Natural killer cell (primary cell): ENCODE measurements at regions not wholly inside any gene's neighbourhood (a gene's known extent, or its start where the extent isn't known, plus 50 kb on each side); places are given as distances from the start of the nearest gene placed in this dataset.

ENCODE experiments used
- ATAC-seq, 3 donors: fragments of 150-1000 bp in 2 of 3; fragments of 200-7000 bp in 1 of 3; cut with Tn5 transposase; 1 replicate in 1 of 3; 2 replicates in 2 of 3; pipeline ENCODE4 v1.10.0; 2021; ENCODE audit warnings: mild to moderate bottlenecking in 2 of 3, moderate library complexity in 2 of 3
- DNase-seq, 2 donors: peaks; one replicate each; pipeline versions ENCODE4 v3.0.0 to v3.0.0-alpha.2; 2013 to 2021; ENCODE audit warnings: mixed read lengths in 1 of 2
- H3K27ac ChIP-seq: one replicate; pipeline ENCODE4 v1.5.1; 2013; ENCODE audit warnings: mild to moderate bottlenecking, low read length
- H3K27me3 ChIP-seq: one replicate; pipeline ENCODE4 v1.6.1; 2013; ENCODE audit warnings: low read length; ENCODE audit not compliant: control insufficient read depth, insufficient read depth
- H3K36me3 ChIP-seq: one replicate; pipeline ENCODE4 v1.6.1; 2013; ENCODE audit warnings: low read length; ENCODE audit not compliant: control insufficient read depth, insufficient read depth
- H3K4me1 ChIP-seq: one replicate; pipeline ENCODE4 v1.6.1; 2013; ENCODE audit warnings: low read length; ENCODE audit not compliant: control insufficient read depth, insufficient read depth
- H3K4me3 ChIP-seq: one replicate; pipeline ENCODE4 v1.5.1; 2013; ENCODE audit warnings: low read length
- H3K9me3 ChIP-seq: one replicate; pipeline ENCODE4 v1.6.1; 2013; ENCODE audit warnings: low read length; ENCODE audit not compliant: control insufficient read depth, insufficient read depth
- H3K27ac Mint-ChIP-seq, 2 donors: one replicate each; pipeline ENCODE4 v1.8.0; 2022; ENCODE audit warnings: mild to moderate bottlenecking in 2 of 2, mixed read lengths in 2 of 2, moderate library complexity in 1 of 2
- H3K27me3 Mint-ChIP-seq, 2 donors: one replicate each; pipeline ENCODE4 v1.8.0; 2022; ENCODE audit warnings: low read depth in 2 of 2, mixed read lengths in 2 of 2
- H3K36me3 Mint-ChIP-seq: one replicate; pipeline ENCODE4 v1.8.0; 2022; ENCODE audit warnings: mixed read lengths
- H3K4me1 Mint-ChIP-seq, 2 donors: one replicate each; pipeline ENCODE4 v1.8.0; 2022; ENCODE audit warnings: mixed read lengths in 2 of 2
- H3K4me3 Mint-ChIP-seq: one replicate; pipeline ENCODE4 v1.8.0; 2022; ENCODE audit warnings: mild to moderate bottlenecking, moderate library complexity, mixed read lengths
- H3K9me3 Mint-ChIP-seq, 2 donors: one replicate each; pipeline ENCODE4 v1.8.0; 2022; ENCODE audit warnings: mixed read lengths in 2 of 2
- WGBS: methylation state at CpG from one replicate; pipeline ENCODE4 v1.1.7; 2013; ENCODE audit warnings: missing lambda C conversion rate; ENCODE audit not compliant: insufficient coverage; 5-methylcytosine and 5-hydroxymethylcytosine counted together
- intact Hi-C: fragments of 100-400 bp; cut with micrococcal nuclease; formaldehyde crosslinking; loops from one replicate; pipeline ENCODE4 v1.14.2; 2022
- TF ChIP-seq, protein P1 (sequence below): fragments of 200-600 bp; IDR thresholded peaks from one replicate; pipeline ENCODE4 v1.8.0; 2022; ENCODE audit warnings: antibody characterized with exemption

DNA sequence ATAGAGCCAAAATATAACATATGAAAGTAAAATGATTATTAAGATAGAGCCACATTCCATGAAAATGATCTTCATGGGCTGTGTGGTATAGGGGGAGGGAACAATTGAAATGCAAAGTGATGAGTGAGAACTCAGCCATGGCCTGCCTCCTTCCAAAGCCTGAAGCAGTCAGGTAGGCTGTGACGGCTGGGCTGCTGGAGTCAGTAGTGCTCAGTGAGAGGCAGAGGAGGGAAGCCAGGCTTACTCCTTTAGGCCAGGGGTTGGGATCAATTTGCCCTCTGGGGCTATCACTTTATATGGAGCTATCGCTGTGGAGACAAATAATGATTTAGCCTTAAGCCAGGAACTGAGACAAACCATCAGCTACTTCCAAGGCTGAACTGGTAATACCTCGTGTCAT is 654.9 kb downstream of the FGF9 start:
- Histone ChIP-seq H3K4me3 (no peak overlapping the region), H3K27ac (no peak overlapping the region), H3K9me3 (no peaks in the 10 kb centered on the region), H3K27me3 (no peaks in the 10 kb centered on the region), H3K4me1 (no peaks in the 10 kb centered on the region), H3K36me3 (no peaks in the 10 kb centered on the region)
- no peak overlapping the region for H3K27ac Mint-ChIP-seq
- ATAC-seq (no peak), DNase-seq (no peak)
- H3K27me3 Mint-ChIP-seq = no peaks in the 10 kb centered on the region
- intact Hi-C loops = no loop called here
- TF ChIP-seq, protein P1, sequence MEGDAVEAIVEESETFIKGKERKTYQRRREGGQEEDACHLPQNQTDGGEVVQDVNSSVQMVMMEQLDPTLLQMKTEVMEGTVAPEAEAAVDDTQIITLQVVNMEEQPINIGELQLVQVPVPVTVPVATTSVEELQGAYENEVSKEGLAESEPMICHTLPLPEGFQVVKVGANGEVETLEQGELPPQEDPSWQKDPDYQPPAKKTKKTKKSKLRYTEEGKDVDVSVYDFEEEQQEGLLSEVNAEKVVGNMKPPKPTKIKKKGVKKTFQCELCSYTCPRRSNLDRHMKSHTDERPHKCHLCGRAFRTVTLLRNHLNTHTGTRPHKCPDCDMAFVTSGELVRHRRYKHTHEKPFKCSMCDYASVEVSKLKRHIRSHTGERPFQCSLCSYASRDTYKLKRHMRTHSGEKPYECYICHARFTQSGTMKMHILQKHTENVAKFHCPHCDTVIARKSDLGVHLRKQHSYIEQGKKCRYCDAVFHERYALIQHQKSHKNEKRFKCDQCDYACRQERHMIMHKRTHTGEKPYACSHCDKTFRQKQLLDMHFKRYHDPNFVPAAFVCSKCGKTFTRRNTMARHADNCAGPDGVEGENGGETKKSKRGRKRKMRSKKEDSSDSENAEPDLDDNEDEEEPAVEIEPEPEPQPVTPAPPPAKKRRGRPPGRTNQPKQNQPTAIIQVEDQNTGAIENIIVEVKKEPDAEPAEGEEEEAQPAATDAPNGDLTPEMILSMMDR = no peak
- H3K9me3 Mint-ChIP-seq = peaks cover 4 to 5% of the 10 kb centered on the region in 2 donors
- 87% methylated on average over 3 of the region's 3 CpGs for WGBS
- H3K4me1 Mint-ChIP-seq = no peaks in the 10 kb centered on the region
- H3K4me3 Mint-ChIP-seq = no peak overlapping the region
- H3K36me3 Mint-ChIP-seq = no peaks in the 10 kb centered on the region

DNA sequence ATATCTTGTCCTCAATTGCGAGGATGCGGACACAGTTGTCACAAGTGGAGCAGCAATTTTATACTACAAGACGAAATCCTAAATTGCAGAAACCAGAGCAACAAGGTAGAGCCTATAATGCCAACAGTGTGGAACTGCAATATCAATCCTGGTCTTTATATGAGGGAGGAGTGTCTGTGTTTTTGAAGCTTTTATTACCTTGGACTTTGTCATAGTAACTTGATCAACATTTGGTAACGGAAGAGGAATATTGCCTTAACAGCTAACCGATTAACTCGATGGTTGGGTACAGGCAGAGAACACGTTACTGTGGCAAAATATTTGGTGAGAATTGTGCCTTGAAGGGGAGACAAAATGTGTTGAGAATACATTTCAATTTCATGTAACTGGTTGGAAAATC is 661.5 kb downstream of the FGF9 start:
- H3K36me3 ChIP-seq = no peaks in the 10 kb centered on the region
- H3K27ac ChIP-seq = no peak overlapping the region
- ATAC-seq = no peak
- DNase-seq = no peak
- no peaks in the 10 kb centered on the region for H3K27me3 ChIP-seq
- WGBS = 92% methylated on average over 7 of the region's 7 CpGs
- H3K4me1 ChIP-seq = no peaks in the 10 kb centered on the region
- Mint-ChIP-seq H3K9me3 (peaks cover 3 to 6% of the 10 kb centered on the region in 2 donors), H3K27ac (no peak overlapping the region), H3K4me3 (no peak overlapping the region), H3K27me3 (no peaks in the 10 kb centered on the region), H3K36me3 (no peaks in the 10 kb centered on the region), H3K4me1 (no peaks in the 10 kb centered on the region)
- H3K9me3 ChIP-seq = peaks cover 3% of the 10 kb centered on the region
- TF ChIP-seq, protein P1 = no peak
- no peak overlapping the region for H3K4me3 ChIP-seq
- intact Hi-C loops = no loop called here

DNA sequence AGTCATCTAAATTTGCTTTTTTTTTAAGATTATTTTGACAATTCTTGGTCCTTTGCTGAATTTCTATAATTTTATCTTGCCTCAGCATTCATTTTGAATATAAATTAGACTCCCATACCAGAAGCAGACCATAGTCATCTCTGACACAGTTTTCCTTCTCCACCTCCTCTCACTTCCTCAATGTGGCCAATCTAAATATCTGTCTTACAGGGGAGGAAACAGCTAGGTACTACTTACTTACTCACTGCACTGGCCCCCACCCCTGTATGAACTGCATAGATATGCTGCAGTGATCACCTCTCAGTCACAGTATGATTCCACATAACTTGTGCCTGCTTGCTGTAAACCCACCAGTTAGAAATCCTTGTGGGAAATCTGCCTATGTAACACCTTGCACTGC is 665.6 kb downstream of the FGF9 start:
- H3K36me3 Mint-ChIP-seq = no peaks in the 10 kb centered on the region
- H3K27ac ChIP-seq = no peak overlapping the region
- no peaks in the 10 kb centered on the region for H3K4me1 Mint-ChIP-seq
- H3K4me1 ChIP-seq = no peaks in the 10 kb centered on the region
- H3K9me3 Mint-ChIP-seq = peaks cover 11 to 12% of the 10 kb centered on the region in 2 donors
- DNase-seq (no peak), ATAC-seq (no peak)
- TF ChIP-seq, protein P1 = no peak
- H3K27me3 ChIP-seq = no peaks in the 10 kb centered on the region
- no peaks in the 10 kb centered on the region for H3K36me3 ChIP-seq
- no peak overlapping the region for H3K4me3 Mint-ChIP-seq
- H3K9me3 ChIP-seq = peaks cover 3% of the 10 kb centered on the region
- H3K27ac Mint-ChIP-seq = no peak overlapping the region
- no peak overlapping the region for H3K4me3 ChIP-seq
- intact Hi-C loops = no loop called here
- H3K27me3 Mint-ChIP-seq = no peaks in the 10 kb centered on the region

GRCh38 chr13:22357132-22357531 is 686.3 kb downstream of the FGF9 start:
- Mint-ChIP-seq H3K4me3 (no peak overlapping the region), H3K9me3 (peaks cover 6 to 7% of the 10 kb centered on the region in 2 donors)

More at GRCh38 chr13:22357132-22357531, 686.3 kb downstream of the FGF9 start:
- ATAC-seq = no peak
- Mint-ChIP-seq H3K27me3 (no peaks in the 10 kb centered on the region), H3K36me3 (no peaks in the 10 kb centered on the region), H3K4me1 (no peaks in the 10 kb centered on the region), H3K27ac (no peak overlapping the region)
- Histone ChIP-seq H3K36me3 (no peaks in the 10 kb centered on the region), H3K4me3 (no peak overlapping the region), H3K4me1 (no peaks in the 10 kb centered on the region), H3K27ac (no peak overlapping the region), H3K9me3 (no peaks in the 10 kb centered on the region), H3K27me3 (no peaks in the 10 kb centered on the region)
- TF ChIP-seq, protein P1 = no peak
- no peak for DNase-seq
- 83% methylated on average over 3 of the region's 3 CpGs for WGBS
- intact Hi-C loops = no loop called here
